ENCODE measurements at regions not wholly inside any gene's neighbourhood (a gene's known extent, or its start where the extent isn't known, plus 50 kb on each side); places are given as distances from the start of the nearest gene placed in this dataset.

DNA sequence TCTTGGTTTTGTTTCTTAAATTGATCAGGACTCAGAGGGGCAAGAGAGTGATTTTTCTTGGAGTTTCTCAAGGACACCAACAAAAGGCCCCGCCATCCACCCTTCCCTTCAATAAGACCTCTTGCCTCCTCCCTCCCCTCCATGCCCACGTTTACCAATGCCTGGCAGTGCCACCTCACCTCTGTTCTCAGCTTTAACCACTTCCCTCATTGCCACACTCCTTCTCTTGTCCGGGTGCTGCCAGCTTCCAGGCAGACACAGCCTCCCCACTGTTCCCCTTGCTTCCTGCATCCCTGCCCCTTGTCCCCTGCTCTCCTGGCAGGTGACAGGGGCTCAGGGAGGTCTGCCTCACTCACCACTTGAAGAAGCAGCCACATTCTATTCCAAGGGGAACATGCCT, 90.8 kb downstream of the LHX2 start:
- no peaks in the 10 kb centered on the region for H4K20me1 ChIP-seq (ENCODE audit: control insufficient read depth, extremely low read depth, insufficient read depth, low read length)
- H3K9me1 ChIP-seq (ENCODE audit: control insufficient read depth, extremely low read depth, insufficient read depth, low read length): peaks cover 2% of the 10 kb centered on the region
- dilution Hi-C loops (cut with MboI; ENCODE audit: extremely low pct_ligation_motif_present, low sequenced_read_pairs): loop anchor here (25.0 kb wide), 1 partner anchor 210 kb away; no protein-coding TSS in a partner anchor
- H3K4me1 ChIP-seq (ENCODE audit: control insufficient read depth, extremely low read depth, insufficient read depth, low read length): peaks cover 54% of the 10 kb centered on the region
- no peak overlapping the region for H3K9ac ChIP-seq (ENCODE audit: control insufficient read depth, extremely low read depth, insufficient read depth, low read length)
- H3K9me3 ChIP-seq (ENCODE audit: control insufficient read depth, low read depth, low read length): no peaks in the 10 kb centered on the region
- no peak overlapping the region for H3K27ac ChIP-seq (ENCODE audit: control insufficient read depth, insufficient read depth, low read length)
- H3K4me3 ChIP-seq (ENCODE audit: control insufficient read depth in 2 of 3, extremely low read depth in 1 of 3, insufficient read depth in 2 of 3, low read depth in 1 of 3, low read length in 3 of 3): no peak overlapping the region
- peaks cover 6% of the 10 kb centered on the region for H3K27me3 ChIP-seq (ENCODE audit: control insufficient read depth, extremely low read depth, insufficient read depth, low read length)
- no peaks in the 10 kb centered on the region for H3K36me3 ChIP-seq (ENCODE audit: control insufficient read depth in 2 of 2, extremely low read depth in 1 of 2, insufficient read depth in 2 of 2, low read length in 2 of 2)
- no peak overlapping the region for H3K4me2 ChIP-seq (ENCODE audit: control insufficient read depth, extremely low read depth, insufficient read depth, low read depth, low read length)
- DNase-seq (ENCODE audit: low read depth, low spot score) (no peak), FAIRE-seq (no peak)
- H2AFZ ChIP-seq (ENCODE audit: control insufficient read depth, low read length): no peak overlapping the region
- TF ChIP-seq EZH2 (IDR thresholded peaks at IDR 0.05; ENCODE audit: low read length): no peak
- TF ChIP-seq, protein P1, sequence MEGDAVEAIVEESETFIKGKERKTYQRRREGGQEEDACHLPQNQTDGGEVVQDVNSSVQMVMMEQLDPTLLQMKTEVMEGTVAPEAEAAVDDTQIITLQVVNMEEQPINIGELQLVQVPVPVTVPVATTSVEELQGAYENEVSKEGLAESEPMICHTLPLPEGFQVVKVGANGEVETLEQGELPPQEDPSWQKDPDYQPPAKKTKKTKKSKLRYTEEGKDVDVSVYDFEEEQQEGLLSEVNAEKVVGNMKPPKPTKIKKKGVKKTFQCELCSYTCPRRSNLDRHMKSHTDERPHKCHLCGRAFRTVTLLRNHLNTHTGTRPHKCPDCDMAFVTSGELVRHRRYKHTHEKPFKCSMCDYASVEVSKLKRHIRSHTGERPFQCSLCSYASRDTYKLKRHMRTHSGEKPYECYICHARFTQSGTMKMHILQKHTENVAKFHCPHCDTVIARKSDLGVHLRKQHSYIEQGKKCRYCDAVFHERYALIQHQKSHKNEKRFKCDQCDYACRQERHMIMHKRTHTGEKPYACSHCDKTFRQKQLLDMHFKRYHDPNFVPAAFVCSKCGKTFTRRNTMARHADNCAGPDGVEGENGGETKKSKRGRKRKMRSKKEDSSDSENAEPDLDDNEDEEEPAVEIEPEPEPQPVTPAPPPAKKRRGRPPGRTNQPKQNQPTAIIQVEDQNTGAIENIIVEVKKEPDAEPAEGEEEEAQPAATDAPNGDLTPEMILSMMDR (optimal IDR thresholded peaks at IDR 0.05 in 1 of 3, IDR thresholded peaks at IDR 0.05 in 1 of 3, conservative IDR thresholded peaks at IDR 0.05 in 1 of 3; ENCODE audit: extremely low read depth in 1 of 3, insufficient read depth in 2 of 3, low read length in 3 of 3): no peak
- H3K79me2 ChIP-seq (ENCODE audit: control insufficient read depth, insufficient read depth, low read length): no peaks in the 10 kb centered on the region

DNA sequence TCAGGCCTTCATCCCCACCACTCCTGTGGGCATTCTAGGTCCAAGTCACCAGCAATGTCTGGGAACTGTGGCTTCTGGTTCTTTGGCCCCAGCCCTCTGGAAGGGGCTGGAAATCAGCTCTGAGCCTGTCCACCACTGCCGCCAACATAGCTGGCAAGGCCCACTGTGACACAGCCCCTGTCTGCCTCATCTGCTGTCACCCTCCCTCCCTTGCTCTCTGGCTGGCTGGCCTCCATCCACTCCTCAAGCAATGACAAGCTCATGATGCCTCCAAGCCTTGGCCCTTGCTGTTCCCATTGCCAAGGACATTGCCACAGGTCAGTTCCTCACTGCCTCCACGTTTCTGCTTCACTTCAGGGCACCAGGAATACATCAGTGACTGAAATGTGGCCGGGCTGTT, 93.7 kb downstream of the LHX2 start:
- H3K4me1 ChIP-seq (ENCODE audit: control insufficient read depth, extremely low read depth, insufficient read depth, low read length): peaks cover 29% of the 10 kb centered on the region
- no peaks in the 10 kb centered on the region for H3K9me3 ChIP-seq (ENCODE audit: control insufficient read depth, low read depth, low read length)
- H3K27me3 ChIP-seq (ENCODE audit: control insufficient read depth, extremely low read depth, insufficient read depth, low read length): peaks cover 4% of the 10 kb centered on the region
- H3K79me2 ChIP-seq (ENCODE audit: control insufficient read depth, insufficient read depth, low read length): no peaks in the 10 kb centered on the region
- H3K4me2 ChIP-seq (ENCODE audit: control insufficient read depth, extremely low read depth, insufficient read depth, low read depth, low read length): no peak overlapping the region
- TF ChIP-seq EZH2 (IDR thresholded peaks at IDR 0.05; ENCODE audit: low read length): no peak
- TF ChIP-seq, protein P1 (optimal IDR thresholded peaks at IDR 0.05 in 1 of 3, IDR thresholded peaks at IDR 0.05 in 1 of 3, conservative IDR thresholded peaks at IDR 0.05 in 1 of 3; ENCODE audit: extremely low read depth in 1 of 3, insufficient read depth in 2 of 3, low read length in 3 of 3): no peak
- dilution Hi-C loops (cut with MboI; ENCODE audit: extremely low pct_ligation_motif_present, low sequenced_read_pairs): loop anchor here (25.0 kb wide), 1 partner anchor 207 kb away; no protein-coding TSS in a partner anchor
- no peak overlapping the region for H2AFZ ChIP-seq (ENCODE audit: control insufficient read depth, low read length)
- no peaks in the 10 kb centered on the region for H3K36me3 ChIP-seq (ENCODE audit: control insufficient read depth in 2 of 2, extremely low read depth in 1 of 2, insufficient read depth in 2 of 2, low read length in 2 of 2)
- H3K9me1 ChIP-seq (ENCODE audit: control insufficient read depth, extremely low read depth, insufficient read depth, low read length): peaks cover 2% of the 10 kb centered on the region
- H3K27ac ChIP-seq (ENCODE audit: control insufficient read depth, insufficient read depth, low read length): no peak overlapping the region
- H4K20me1 ChIP-seq (ENCODE audit: control insufficient read depth, extremely low read depth, insufficient read depth, low read length): no peaks in the 10 kb centered on the region
- DNase-seq (ENCODE audit: low read depth, low spot score) (no peak), FAIRE-seq (no peak)
- H3K9ac ChIP-seq (ENCODE audit: control insufficient read depth, extremely low read depth, insufficient read depth, low read length): no peak overlapping the region
- H3K4me3 ChIP-seq (ENCODE audit: control insufficient read depth in 2 of 3, extremely low read depth in 1 of 3, insufficient read depth in 2 of 3, low read depth in 1 of 3, low read length in 3 of 3): no peak overlapping the region

All from keratinocyte (primary cell).